Tibial nerve (tissue), 4 donors: ENCODE measurements at regions not wholly inside any gene's neighbourhood (a gene's known extent, or its start where the extent isn't known, plus 50 kb on each side); places are given as distances from the start of the nearest gene placed in this dataset.

Experiments
- DNase-seq, 2 donors: peaks; one replicate each; pipeline ENCODE4 v3.0.0-alpha.2; 2019; ENCODE audit warnings: low spot score in 2 of 2
- H3K27ac ChIP-seq, 4 donors: fragments of 200-600 bp; sonication (generic) in 3 of 4; one replicate each; pipeline ENCODE4 v1.5.1; 2017 to 2019; ENCODE audit warnings: mild to moderate bottlenecking in 1 of 4
- H3K27me3 ChIP-seq, 2 donors: fragments of 200-600 bp; sonication (generic) in 1 of 2; one replicate each; pipeline versions ENCODE4 v1.5.1 to v1.6.0; 2017 to 2019
- H3K36me3 ChIP-seq, 3 donors: fragments of 200-600 bp; sonication (generic); one replicate each; pipeline ENCODE4 v1.5.1; 2018 to 2019
- H3K4me1 ChIP-seq, 4 donors: fragments of 200-600 bp; sonication (generic) in 3 of 4; one replicate each; pipeline ENCODE4 v1.5.1; 2017 to 2019
- H3K4me3 ChIP-seq, 4 donors: fragments of 200-600 bp; sonication (generic) in 3 of 4; one replicate each; pipeline ENCODE4 v1.5.1; 2017 to 2019; ENCODE audit warnings: mild to moderate bottlenecking in 1 of 4, moderate library complexity in 1 of 4
- H3K9me3 ChIP-seq, 4 donors: fragments of 200-600 bp; sonication (generic) in 3 of 4; one replicate each; pipeline ENCODE4 v1.5.1; 2017 to 2019
- CTCF ChIP-seq, 5 experiments: fragments of 200-600 bp in 3 of 5; fragments of 450-650 bp in 2 of 5; sonication (generic) in 3 of 5; IDR thresholded peaks; one replicate each; pipeline ENCODE4 v1.5.1; 2016 to 2019; ENCODE audit warnings: antibody characterized with exemption in 5 of 5, mild to moderate bottlenecking in 3 of 5, moderate library complexity in 2 of 5
- EP300 ChIP-seq, 2 donors: sonication (generic); formaldehyde crosslinking; IDR thresholded peaks; one replicate each; pipeline ENCODE4 v1.6.1; 2017; ENCODE audit warnings: antibody characterized with exemption in 2 of 2, mild to moderate bottlenecking in 1 of 2
- POLR2A ChIP-seq, 2 donors: fragments of 450-650 bp; IDR thresholded peaks; one replicate each; pipeline ENCODE4 v1.6.1; 2017; ENCODE audit warnings: antibody characterized with exemption in 2 of 2, mild to moderate bottlenecking in 2 of 2, moderate library complexity in 2 of 2
- WGBS, 2 donors: methylation state at CpG; one replicate each; pipeline ENCODE4 v1.1.5; 2018; 5-methylcytosine and 5-hydroxymethylcytosine counted together

GRCh38 chr12:114254998-114255397, 150.9 kb downstream of the TBX5 start:
- no peaks in the 10 kb centered on the region for H3K36me3 ChIP-seq
- H3K27me3 ChIP-seq = no peaks in the 10 kb centered on the region

GRCh38 chr12:114253976-114254778, 151.8 kb downstream of the TBX5 start:
- no peak overlapping the region for H3K27ac ChIP-seq
- H3K36me3 ChIP-seq = no peaks in the 10 kb centered on the region
- DNase-seq = no peak
- no peaks in the 10 kb centered on the region for H3K4me1 ChIP-seq
- H3K27me3 ChIP-seq = no peaks in the 10 kb centered on the region
- WGBS, 2 donors = 67 to 70% methylated on average over 4 of the region's 4 CpGs
- no peak overlapping the region for H3K4me3 ChIP-seq
- TF ChIP-seq EP300 (IDR thresholded peaks at IDR 0.05) = no peak
- no peaks in the 10 kb centered on the region for H3K9me3 ChIP-seq

More at GRCh38 chr12:114254998-114255397, 150.9 kb downstream of the TBX5 start:
- TF ChIP-seq POLR2A (IDR thresholded peaks at IDR 0.05) (no peak), EP300 (IDR thresholded peaks at IDR 0.05) (no peak), CTCF (IDR thresholded peaks at IDR 0.05) (no peak)
- H3K4me3 ChIP-seq = no peak overlapping the region
- H3K9me3 ChIP-seq = no peaks in the 10 kb centered on the region
- DNase-seq = no peak
- H3K4me1 ChIP-seq = no peaks in the 10 kb centered on the region
- no peak overlapping the region for H3K27ac ChIP-seq

GRCh38 chr12:114248527-114248926, 157.4 kb downstream of the TBX5 start:
- H3K9me3 ChIP-seq = peaks cover 0 to 8% (median 0%) of the 10 kb centered on the region in 4 donors
- no peak for DNase-seq
- H3K36me3 ChIP-seq = no peaks in the 10 kb centered on the region
- no peaks in the 10 kb centered on the region for H3K27me3 ChIP-seq
- no peak for TF ChIP-seq EP300 (IDR thresholded peaks at IDR 0.05)
- no peak for TF ChIP-seq POLR2A (IDR thresholded peaks at IDR 0.05)
- TF ChIP-seq CTCF (IDR thresholded peaks at IDR 0.05) = no peak
- no peak overlapping the region for H3K4me3 ChIP-seq
- WGBS, 2 donors = 77 to 81% methylated on average over 7 of the region's 7 CpGs
- no peaks in the 10 kb centered on the region for H3K4me1 ChIP-seq
- H3K27ac ChIP-seq = no peak overlapping the region

GRCh38 chr12:114245555-114245954, 160.4 kb downstream of the TBX5 start:
- no peak for DNase-seq
- Histone ChIP-seq H3K27me3 (no peaks in the 10 kb centered on the region), H3K9me3 (peaks cover 0 to 11% (median 0%) of the 10 kb centered on the region in 4 donors), H3K4me3 (no peak overlapping the region), H3K36me3 (no peaks in the 10 kb centered on the region), H3K27ac (no peak overlapping the region), H3K4me1 (no peaks in the 10 kb centered on the region)
- WGBS, 2 donors = 12 to 19% methylated on average over 4 of the region's 4 CpGs
- TF ChIP-seq CTCF (IDR thresholded peaks at IDR 0.05) (no peak), POLR2A (IDR thresholded peaks at IDR 0.05) (no peak), EP300 (IDR thresholded peaks at IDR 0.05) (no peak)

GRCh38 chr12:114241973-114242434, 163.9 kb downstream of the TBX5 start:
- 77 to 79% methylated on average over 4 of the region's 4 CpGs for WGBS, 2 donors
- DNase-seq = no peak
- TF ChIP-seq POLR2A (IDR thresholded peaks at IDR 0.05) = no peak
- no peak for TF ChIP-seq EP300 (IDR thresholded peaks at IDR 0.05)
- TF ChIP-seq CTCF (IDR thresholded peaks at IDR 0.05) = no peak

More at GRCh38 chr12:114241973-114242434, 163.9 kb downstream of the TBX5 start:
- no peak overlapping the region for H3K27ac ChIP-seq
- no peaks in the 10 kb centered on the region for H3K27me3 ChIP-seq
- peaks cover 0 to 11% (median 0%) of the 10 kb centered on the region in 4 donors for H3K9me3 ChIP-seq
- H3K4me3 ChIP-seq = no peak overlapping the region
- H3K4me1 ChIP-seq = no peaks in the 10 kb centered on the region
- no peaks in the 10 kb centered on the region for H3K36me3 ChIP-seq
